ENCODE measurements at regions not wholly inside any gene's neighbourhood (a gene's known extent, or its start where the extent isn't known, plus 50 kb on each side); places are given as distances from the start of the nearest gene placed in this dataset.

GRCh38 chr6:14806101-14806500 is 439.8 kb upstream of the JARID2 start:
- DNase-seq (ENCODE audit: low read depth in 2 of 2): no peak

- no peak for DNase-seq (ENCODE audit: low read depth in 2 of 2)
These were observed 438.7 kb upstream of the JARID2 start for GRCh38 chr6:14807130-14807529.

GRCh38 chr6:14807971-14808370 is 437.9 kb upstream of the JARID2 start:
- DNase-seq (ENCODE audit: low read depth in 2 of 2): no peak

- DNase-seq (ENCODE audit: low read depth in 2 of 2): no peak
These were observed 435.8 kb upstream of the JARID2 start for GRCh38 chr6:14810021-14810420.

GRCh38 chr6:14811775-14812428 is 434.0 kb upstream of the JARID2 start:
- DNase-seq (ENCODE audit: low read depth in 2 of 2): no peak

- DNase-seq (ENCODE audit: low read depth in 2 of 2): no peak
These were observed 431.9 kb upstream of the JARID2 start for GRCh38 chr6:14814016-14814415.

GRCh38 chr6:14816116-14816859 is 429.6 kb upstream of the JARID2 start:
- DNase-seq (ENCODE audit: low read depth in 2 of 2): no peak

GRCh38 chr6:14817074-14817473 is 428.8 kb upstream of the JARID2 start:
- DNase-seq (ENCODE audit: low read depth in 2 of 2): no peak

GRCh38 chr6:14818422-14818884 is 427.4 kb upstream of the JARID2 start:
- DNase-seq (ENCODE audit: low read depth in 2 of 2): no peak

GRCh38 chr6:14819001-14819400 is 426.9 kb upstream of the JARID2 start:
- no peak for DNase-seq (ENCODE audit: low read depth in 2 of 2)

- DNase-seq (ENCODE audit: low read depth in 2 of 2): no peak
These were observed 425.9 kb upstream of the JARID2 start for GRCh38 chr6:14819840-14820420.

- no peak for DNase-seq (ENCODE audit: low read depth in 2 of 2)
These were observed 423.8 kb upstream of the JARID2 start for GRCh38 chr6:14822012-14822553.

- DNase-seq (ENCODE audit: low read depth in 2 of 2): no peak
These were observed 423.2 kb upstream of the JARID2 start for GRCh38 chr6:14822679-14823078.

GRCh38 chr6:14824060-14824459 is 421.8 kb upstream of the JARID2 start:
- DNase-seq (ENCODE audit: low read depth in 2 of 2): no peak

- no peak for DNase-seq (ENCODE audit: low read depth in 2 of 2)
These were observed 421.2 kb upstream of the JARID2 start for GRCh38 chr6:14824484-14825275.

- no peak for DNase-seq (ENCODE audit: low read depth in 2 of 2)
These were observed 419.4 kb upstream of the JARID2 start for GRCh38 chr6:14826456-14826855.

- DNase-seq (ENCODE audit: low read depth in 2 of 2): no peak
These were observed 418.5 kb upstream of the JARID2 start for GRCh38 chr6:14827354-14827753.

- no peak for DNase-seq (ENCODE audit: low read depth in 2 of 2)
These were observed 417.7 kb upstream of the JARID2 start for GRCh38 chr6:14828201-14828611.

- no peak for DNase-seq (ENCODE audit: low read depth in 2 of 2)
These were observed 414.8 kb upstream of the JARID2 start for GRCh38 chr6:14831070-14831469.

- DNase-seq (ENCODE audit: low read depth in 2 of 2): no peak
These were observed 413.9 kb upstream of the JARID2 start for GRCh38 chr6:14831937-14832336.

GRCh38 chr6:14832427-14832826 is 413.4 kb upstream of the JARID2 start:
- no peak for DNase-seq (ENCODE audit: low read depth in 2 of 2)

Measured in stimulated activated CD8-positive, alpha-beta memory T cell treated with anti-CD3 and anti-CD28 coated beads, Interleukin-2, amount 100 ng/mL, for 1 hour (primary cell).